NAMALWA (cell line): ENCODE measurements at regions not wholly inside any gene's neighbourhood (a gene's known extent, or its start where the extent isn't known, plus 50 kb on each side); places are given as distances from the start of the nearest gene placed in this dataset.

Experiments
- DNase-seq: peaks from one replicate; pipeline ENCODE4 v3.0.0-alpha.2; 2015; ENCODE audit warnings: low spot score

GRCh38 chr13:47114030-47114429 is 217.2 kb upstream of the HTR2A start:
- no peak for DNase-seq

GRCh38 chr13:47112903-47113299 is 216.0 kb upstream of the HTR2A start:
- DNase-seq, result no peak

- DNase-seq, result no peak
Measured at GRCh38 chr13:47112205-47112902, 215.5 kb upstream of the HTR2A start.

GRCh38 chr13:47111499-47111898 is 214.6 kb upstream of the HTR2A start:
- no peak for DNase-seq

GRCh38 chr13:47110833-47111240 is 214.0 kb upstream of the HTR2A start:
- no peak for DNase-seq

- no peak for DNase-seq
Measured at GRCh38 chr13:47110141-47110540, 213.3 kb upstream of the HTR2A start.

GRCh38 chr13:47109028-47109427 is 212.2 kb upstream of the HTR2A start:
- DNase-seq, result no peak

GRCh38 chr13:47100214-47100853 is 203.5 kb upstream of the HTR2A start:
- DNase-seq, result no peak

- no peak for DNase-seq
Measured at GRCh38 chr13:47094734-47095434, 198.0 kb upstream of the HTR2A start.

- no peak for DNase-seq
Measured at GRCh38 chr13:47092202-47092601, 195.3 kb upstream of the HTR2A start.

- no peak for DNase-seq
Measured at GRCh38 chr13:47087841-47088240, 191.0 kb upstream of the HTR2A start.

- no peak for DNase-seq
Measured at GRCh38 chr13:47087241-47087640, 190.4 kb upstream of the HTR2A start.

GRCh38 chr13:47085346-47085745 is 188.5 kb upstream of the HTR2A start:
- no peak for DNase-seq

GRCh38 chr13:47081850-47082249 is 185.0 kb upstream of the HTR2A start:
- DNase-seq, result no peak

GRCh38 chr13:47081246-47081645 is 184.4 kb upstream of the HTR2A start:
- no peak for DNase-seq

GRCh38 chr13:47080621-47081020 is 183.8 kb upstream of the HTR2A start:
- no peak for DNase-seq

- DNase-seq, result no peak
Measured at GRCh38 chr13:47076500-47076899, 179.6 kb upstream of the HTR2A start.

- DNase-seq, result no peak
Measured at GRCh38 chr13:47069133-47069532, 172.3 kb upstream of the HTR2A start.

- no peak for DNase-seq
Measured at GRCh38 chr13:47067306-47067705, 170.5 kb upstream of the HTR2A start.

- DNase-seq, result no peak
Measured at GRCh38 chr13:47066226-47066625, 169.4 kb upstream of the HTR2A start.

GRCh38 chr13:47064381-47064780 is 167.5 kb upstream of the HTR2A start:
- no peak for DNase-seq

- DNase-seq, result no peak
Measured at GRCh38 chr13:47049276-47049989, 152.6 kb upstream of the HTR2A start.

GRCh38 chr13:47046706-47047105 is 149.9 kb upstream of the HTR2A start:
- DNase-seq, result no peak
